PC-3 (cell line): ENCODE measurements at regions not wholly inside any gene's neighbourhood (a gene's known extent, or its start where the extent isn't known, plus 50 kb on each side); places are given as distances from the start of the nearest gene placed in this dataset.

ENCODE experiments used
- CTCF ChIP-seq: fragments of 300-600 bp; sonication (generic); conservative IDR thresholded peaks from 2 replicates; pipeline ENCODE4 v1.5.1; 2017; ENCODE audit warnings: antibody characterized with exemption, low read depth, mild to moderate bottlenecking, low read length
- EZH2 ChIP-seq: fragments of 300-600 bp; sonication (generic); IDR thresholded peaks from one replicate; pipeline ENCODE4 v1.6.1; 2017; ENCODE audit warnings: antibody characterized with exemption, mild to moderate bottlenecking, low read length; ENCODE audit not compliant: unreplicated experiment
- EZH2phosphoT487 ChIP-seq: fragments of 300-600 bp; sonication (generic); IDR thresholded peaks from 2 replicates; pipeline ENCODE4 v1.6.1; 2018; ENCODE audit warnings: mild to moderate bottlenecking, antibody characterized with exemption, low read length, borderline replicate concordance

GRCh38 chr18:66949419-66949818, 345.5 kb upstream of the CDH19 start:
- TF ChIP-seq CTCF (no peak), EZH2 (no peak), EZH2phosphoT487 (no peak)
